ENCODE measurements at regions not wholly inside any gene's neighbourhood (a gene's known extent, or its start where the extent isn't known, plus 50 kb on each side); places are given as distances from the start of the nearest gene placed in this dataset.

GRCh38 chr2:17317439-17317976 is 200.7 kb downstream of the RAD51AP2 start:
- CTCF ChIA-PET: interaction anchor here (9.8 kb wide), 1 partner anchor 8 kb away, joined by 62 read pairs; no protein-coding TSS in a partner anchor
- POLR2A ChIA-PET: no interaction called here
- no peak for TF ChIP-seq CTCF (IDR thresholded peaks at IDR 0.05; ENCODE audit: control extremely low read depth, extremely low read depth, low read depth, missing control alignments)
- no peak for DNase-seq (ENCODE audit: extremely low spot score)

GRCh38 chr2:17313261-17313660 is 205.0 kb downstream of the RAD51AP2 start:
- DNase-seq (ENCODE audit: extremely low spot score): no peak
- no peak for TF ChIP-seq CTCF (IDR thresholded peaks at IDR 0.05; ENCODE audit: control extremely low read depth, extremely low read depth, low read depth, missing control alignments)
- CTCF ChIA-PET: no interaction called here
- POLR2A ChIA-PET: no interaction called here

- POLR2A ChIA-PET: no interaction called here
- no peak for DNase-seq (ENCODE audit: extremely low spot score)
- CTCF ChIA-PET: interaction anchor here (3.5 to 5.4 kb wide), 5 partner anchors 10 to 539 kb away, joined by 9 to 62 read pairs (median 49); no protein-coding TSS in a partner anchor
- TF ChIP-seq CTCF (IDR thresholded peaks at IDR 0.05; ENCODE audit: control extremely low read depth, extremely low read depth, low read depth, missing control alignments): no peak
Observed at GRCh38 chr2:17311771-17312511, 206.3 kb downstream of the RAD51AP2 start.

- POLR2A ChIA-PET: no interaction called here
- CTCF ChIA-PET: interaction anchor here (0.6 to 5.4 kb wide), 9 partner anchors 11 to 538 kb away, joined by 3 to 62 read pairs (median 24); no protein-coding TSS in a partner anchor
- no peak for DNase-seq (ENCODE audit: extremely low spot score)
- no peak for TF ChIP-seq CTCF (IDR thresholded peaks at IDR 0.05; ENCODE audit: control extremely low read depth, extremely low read depth, low read depth, missing control alignments)
Observed at GRCh38 chr2:17311106-17311619, 207.1 kb downstream of the RAD51AP2 start.

- CTCF ChIA-PET: interaction anchor here (0.7 to 5.4 kb wide), 29 partner anchors 10 to 750 kb away, joined by 3 to 62 read pairs (median 4); partner anchors contain the start of gene VSNL1
Observed at GRCh38 chr2:17309741-17310339, 208.4 kb downstream of the RAD51AP2 start.

More at GRCh38 chr2:17309741-17310339, 208.4 kb downstream of the RAD51AP2 start:
- TF ChIP-seq CTCF (IDR thresholded peaks at IDR 0.05; ENCODE audit: control extremely low read depth, extremely low read depth, low read depth, missing control alignments): peak; percentile 75
- peak; percentile 39 for DNase-seq (ENCODE audit: extremely low spot score)
- POLR2A ChIA-PET: no interaction called here

All from GM10248 (cell line).